GM23338 (cell line): ENCODE measurements at regions not wholly inside any gene's neighbourhood (a gene's known extent, or its start where the extent isn't known, plus 50 kb on each side); places are given as distances from the start of the nearest gene placed in this dataset.

Source experiments
- ATAC-seq: fragments of 200-7000 bp; cut with Tn5 transposase; 3 replicates; pipeline ENCODE4 v1.9.1; 2020
- DNase-seq: peaks from one replicate; pipeline ENCODE4 v3.0.0-alpha.2; 2015; ENCODE audit warnings: low spot score
- H2AFZ ChIP-seq: fragments of 200-600 bp; sonication (generic); 2 replicates; pipeline ENCODE4 v1.8.0; 2016; ENCODE audit warnings: antibody characterized with exemption, mild to moderate bottlenecking, moderate library complexity
- H3F3A ChIP-seq: fragments of 200-600 bp; sonication (generic); replicated peaks from 2 replicates; pipeline ENCODE4 v1.8.0; 2017; ENCODE audit warnings: antibody characterized with exemption, mixed run types, low read depth
- H3K27ac ChIP-seq: fragments of 200-600 bp; sonication (generic); 2 replicates; pipeline ENCODE4 v1.6.1; 2016; ENCODE audit warnings: low read depth
- H3K27me3 ChIP-seq: fragments of 200-600 bp; sonication (generic); 2 replicates; pipeline ENCODE4 v1.8.0; 2016; ENCODE audit warnings: mild to moderate bottlenecking, mixed run types, moderate library complexity; ENCODE audit not compliant: insufficient read depth
- H3K36me3 ChIP-seq: fragments of 200-600 bp; sonication (generic); 2 replicates; pipeline ENCODE4 v1.8.0; 2016; ENCODE audit warnings: mild to moderate bottlenecking; ENCODE audit not compliant: insufficient read depth
- H3K4me1 ChIP-seq: fragments of 200-600 bp; sonication (generic); 2 replicates; pipeline ENCODE4 v1.8.0; 2016; ENCODE audit warnings: mild to moderate bottlenecking, moderate library complexity; ENCODE audit not compliant: insufficient read depth
- H3K4me2 ChIP-seq: fragments of 200-600 bp; sonication (generic); 2 replicates; pipeline ENCODE4 v1.7.1; 2017; ENCODE audit warnings: mixed run types
- H3K4me3 ChIP-seq: fragments of 200-600 bp; sonication (generic); 2 replicates; pipeline ENCODE4 v1.6.1; 2016; ENCODE audit warnings: mixed run types
- H3K79me2 ChIP-seq: fragments of 200-600 bp; sonication (generic); replicated peaks from 2 replicates; pipeline ENCODE4 v1.8.0; 2017; ENCODE audit warnings: mild to moderate bottlenecking; ENCODE audit not compliant: insufficient read depth
- H3K9me2 ChIP-seq: fragments of 200-600 bp; sonication (generic); 2 replicates; pipeline ENCODE4 v1.8.0; 2017; ENCODE audit not compliant: insufficient read depth
- H4K20me1 ChIP-seq: fragments of 200-600 bp; sonication (generic); replicated peaks from 2 replicates; pipeline ENCODE4 v1.8.0; 2017; ENCODE audit warnings: mild to moderate bottlenecking; ENCODE audit not compliant: insufficient read depth
- H3K27ac Mint-ChIP-seq: 2 replicates; pipeline ENCODE4 v1.8.0; 2020; ENCODE audit warnings: inconsistent platforms, mild to moderate bottlenecking, moderate library complexity, mixed read lengths
- H3K27me3 Mint-ChIP-seq: 3 replicates; pipeline ENCODE4 v1.8.0; 2022; ENCODE audit warnings: low read depth, mild to moderate bottlenecking, moderate library complexity, mixed read lengths, inconsistent platforms; ENCODE audit not compliant: insufficient read depth, poor library complexity
- H3K36me3 Mint-ChIP-seq: 3 replicates; pipeline ENCODE4 v1.8.0; 2021; ENCODE audit warnings: low read depth, mild to moderate bottlenecking, inconsistent platforms, moderate library complexity, mixed read lengths
- H3K4me1 Mint-ChIP-seq: 3 replicates; pipeline ENCODE4 v1.8.0; 2020; ENCODE audit warnings: mild to moderate bottlenecking, inconsistent platforms, mixed read lengths
- H3K4me3 Mint-ChIP-seq: 3 replicates; pipeline ENCODE4 v1.8.0; 2021; ENCODE audit warnings: moderate library complexity, mild to moderate bottlenecking, inconsistent platforms, mixed read lengths
- H3K9me3 Mint-ChIP-seq: 3 replicates; pipeline ENCODE4 v1.8.0; 2020; ENCODE audit warnings: moderate library complexity, mild to moderate bottlenecking, inconsistent platforms, mixed read lengths
- CTCF ChIP-seq, 2 experiments: fragments of 200-600 bp in 1 of 2; sonication (generic) in 1 of 2; conservative IDR thresholded peaks; 2 replicates each; pipeline versions ENCODE4 v1.5.1 to v1.6.1; 2016 to 2017; ENCODE audit warnings: antibody characterized with exemption in 2 of 2, low read depth in 2 of 2, mild to moderate bottlenecking in 2 of 2, moderate library complexity in 1 of 2
- ETS1 ChIP-seq: IDR thresholded peaks from 2 replicates; pipeline ENCODE4 v1.6.1; 2016; ENCODE audit warnings: antibody characterized with exemption
- EZH2 ChIP-seq: fragments of 200-600 bp; sonication (generic); IDR thresholded peaks from one replicate; pipeline ENCODE4 v1.8.0; 2017; ENCODE audit warnings: antibody characterized with exemption, mild to moderate bottlenecking, low read depth; ENCODE audit not compliant: unreplicated experiment
- EZH2phosphoT487 ChIP-seq: fragments of 200-600 bp; sonication (generic); IDR thresholded peaks from one replicate; pipeline ENCODE4 v1.8.1; 2018; ENCODE audit warnings: antibody characterized with exemption; ENCODE audit not compliant: unreplicated experiment
- NANOG ChIP-seq: IDR thresholded peaks from 2 replicates; pipeline ENCODE4 v1.6.1; 2016; ENCODE audit warnings: antibody characterized with exemption, borderline replicate concordance
- POLR2AphosphoS5 ChIP-seq: IDR thresholded peaks from 2 replicates; pipeline ENCODE4 v1.6.1; 2016; ENCODE audit warnings: antibody characterized with exemption, low read depth
- STAT1 ChIP-seq: IDR thresholded peaks from one replicate; pipeline ENCODE4 v1.6.1; 2016; ENCODE audit warnings: antibody characterized with exemption; ENCODE audit not compliant: unreplicated experiment
- ZNF114 ChIP-seq: fragments of 250-450 bp; sonication (Bioruptor Pico); IDR thresholded peaks from 2 replicates; pipeline ENCODE4 v1.5.0; 2020; ENCODE audit warnings: mild to moderate bottlenecking, moderate library complexity
- ZNF331 ChIP-seq: fragments of 250-450 bp; sonication (Bioruptor Pico); IDR thresholded peaks from 2 replicates; pipeline ENCODE4 v1.5.0; 2020; ENCODE audit warnings: low read depth, mild to moderate bottlenecking, moderate library complexity
- ZNF462 ChIP-seq: fragments of 250-450 bp; sonication (Bioruptor Pico); IDR thresholded peaks from 2 replicates; pipeline ENCODE4 v1.5.0; 2020; ENCODE audit warnings: mild to moderate bottlenecking, moderate library complexity

GRCh38 chr15:62472616-62473299 lies 307.7 kb upstream of the C2CD4B start:
- Histone ChIP-seq H3K4me1 (peaks cover 33% of the 10 kb centered on the region), H3K27ac (peak overlapping the region; percentile 78), H3F3A (no peaks in the 10 kb centered on the region), H3K4me2 (peak overlapping the region; percentile 44; the same call in 1 of the 2 replicates), H3K79me2 (peaks cover 21% of the 10 kb centered on the region), H3K36me3 (no peaks in the 10 kb centered on the region), H4K20me1 (no peaks in the 10 kb centered on the region; the same call in 1 of the 2 replicates), H3K27me3 (no peaks in the 10 kb centered on the region), H3K9me2 (no peaks in the 10 kb centered on the region), H3K4me3 (no peak overlapping the region), H2AFZ (no peak overlapping the region)
- Mint-ChIP-seq H3K36me3 (no peaks in the 10 kb centered on the region), H3K9me3 (no peaks in the 10 kb centered on the region), H3K4me3 (no peak overlapping the region), H3K4me1 (peaks cover 61% of the 10 kb centered on the region), H3K27me3 (no peaks in the 10 kb centered on the region), H3K27ac (peak overlapping the region; percentile 64; the same call in 1 of the 2 replicates)
- ATAC-seq, result peak; percentile 26; the same call in 2 of the 3 replicates
- TF ChIP-seq ETS1, result no peak
- TF ChIP-seq NANOG, result no peak
- TF ChIP-seq ZNF114 (CRISPR knock-in tag), result no peak
- no peak for TF ChIP-seq POLR2AphosphoS5
- no peak for TF ChIP-seq CTCF (conservative IDR thresholded peaks at IDR 0.05; ENCODE audit: low read depth in 2 of 2)
- TF ChIP-seq EZH2phosphoT487, result no peak
- no peak for TF ChIP-seq STAT1
- TF ChIP-seq ZNF462 (CRISPR knock-in tag), result no peak
- TF ChIP-seq EZH2, result no peak
- no peak for TF ChIP-seq ZNF331 (CRISPR knock-in tag)
- no peak for DNase-seq
